ENCODE measurements at regions not wholly inside any gene's neighbourhood (a gene's known extent, or its start where the extent isn't known, plus 50 kb on each side); places are given as distances from the start of the nearest gene placed in this dataset.
"Not testable (repeated sequence)": the region's sequence is repeated elsewhere in the genome, so short reads cannot be mapped to it uniquely, and the experiment has no call there.

GRCh38 chr1:221256773-221257172 is 377.5 kb downstream of the HLX start:
- DNase-seq (ENCODE audit: low read depth, low spot score) (no peak), FAIRE-seq (no peak)

GRCh38 chr1:221257548-221257947 is 378.3 kb downstream of the HLX start:
- DNase-seq (ENCODE audit: low read depth, low spot score); H3K9me3 ChIP-seq (replicated peaks; ENCODE audit: control insufficient read depth, insufficient read depth, low read length); H4K20me1 ChIP-seq (replicated peaks; ENCODE audit: control insufficient read depth, extremely low read depth, insufficient read depth, low read length); dilution Hi-C loops (cut with MboI; ENCODE audit: extremely low pct_ligation_motif_present, low sequenced_read_pairs); H3K9me1 ChIP-seq (replicated peaks; ENCODE audit: control insufficient read depth, extremely low read depth, insufficient read depth, low read length); intact Hi-C loops (cut with micrococcal nuclease); H3K27ac ChIP-seq (ENCODE audit: insufficient read depth, low read depth, low read length); BruUV-seq (replicated peaks); POLR2A ChIA-PET; H3K4me2 ChIP-seq (ENCODE audit: insufficient read depth, low read length); H3K4me3 ChIP-seq (replicated peaks in 1 of 3; ENCODE audit: insufficient read depth in 1 of 3, low read depth in 1 of 3, low read length in 3 of 3); H3K9ac ChIP-seq (replicated peaks; ENCODE audit: extremely low read depth, insufficient read depth, low read length); H3K27me3 ChIP-seq (ENCODE audit: control insufficient read depth in 2 of 2, insufficient read depth in 2 of 2, low read length in 2 of 2); H3K4me1 ChIP-seq (ENCODE audit: control insufficient read depth, extremely low read depth, insufficient read depth, low read length); H3K36me3 ChIP-seq (ENCODE audit: control insufficient read depth in 2 of 2, extremely low read depth in 1 of 2, insufficient read depth in 2 of 2, low read length in 2 of 2); H2AFZ ChIP-seq (ENCODE audit: low read depth, low read length); H3K79me2 ChIP-seq (ENCODE audit: control insufficient read depth, insufficient read depth, low read length); FAIRE-seq: not testable (repeated sequence)
- CTCF ChIA-PET: interaction anchor here (1.8 kb wide), 1 partner anchor 178 kb away, joined by 6 read pairs; no protein-coding TSS in a partner anchor

More at GRCh38 chr1:221256773-221257172, 377.5 kb downstream of the HLX start:
- POLR2A ChIA-PET: no interaction called here
- dilution Hi-C loops (cut with MboI; ENCODE audit: extremely low pct_ligation_motif_present, low sequenced_read_pairs): no loop called here
- Histone ChIP-seq H3K36me3 (ENCODE audit: control insufficient read depth in 2 of 2, extremely low read depth in 1 of 2, insufficient read depth in 2 of 2, low read length in 2 of 2) (no peaks in the 10 kb centered on the region), H2AFZ (ENCODE audit: low read depth, low read length) (no peak overlapping the region), H3K4me1 (ENCODE audit: control insufficient read depth, extremely low read depth, insufficient read depth, low read length) (no peaks in the 10 kb centered on the region), H3K9me1 (replicated peaks; ENCODE audit: control insufficient read depth, extremely low read depth, insufficient read depth, low read length) (no peaks in the 10 kb centered on the region), H3K27me3 (ENCODE audit: control insufficient read depth in 2 of 2, insufficient read depth in 2 of 2, low read length in 2 of 2) (no peaks in the 10 kb centered on the region), H3K9me3 (replicated peaks; ENCODE audit: control insufficient read depth, insufficient read depth, low read length) (no peaks in the 10 kb centered on the region), H3K27ac (ENCODE audit: insufficient read depth, low read depth, low read length) (no peak overlapping the region), H3K4me2 (ENCODE audit: insufficient read depth, low read length) (no peak overlapping the region), H3K9ac (replicated peaks; ENCODE audit: extremely low read depth, insufficient read depth, low read length) (no peak overlapping the region), H4K20me1 (replicated peaks; ENCODE audit: control insufficient read depth, extremely low read depth, insufficient read depth, low read length) (no peaks in the 10 kb centered on the region), H3K79me2 (ENCODE audit: control insufficient read depth, insufficient read depth, low read length) (no peaks in the 10 kb centered on the region), H3K4me3 (replicated peaks in 1 of 3; ENCODE audit: insufficient read depth in 1 of 3, low read depth in 1 of 3, low read length in 3 of 3) (no peak overlapping the region)
- TF ChIP-seq CTCF (IDR thresholded peaks at IDR 0.05; ENCODE audit: extremely low read depth in 1 of 2, insufficient read depth in 1 of 2, low read depth in 1 of 2, low read length in 2 of 2): no peak
- no peak for TF ChIP-seq FOS (IDR thresholded peaks at IDR 0.05; ENCODE audit: borderline replicate concordance, insufficient read depth, low read length)
- TF ChIP-seq MYC (IDR thresholded peaks at IDR 0.05; ENCODE audit: low read depth, low read length): no peak
- no peak for TF ChIP-seq GATA2 (IDR thresholded peaks at IDR 0.05; ENCODE audit: insufficient read depth, insufficient read length, low read depth, low read length)
- no peak for TF ChIP-seq POLR2A (IDR thresholded peaks at IDR 0.05; ENCODE audit: low read depth, low read length)
- no peak for TF ChIP-seq MAX (IDR thresholded peaks at IDR 0.05; ENCODE audit: insufficient read depth, insufficient read length)
- TF ChIP-seq EZH2 (IDR thresholded peaks at IDR 0.05; ENCODE audit: borderline replicate concordance, low read depth, low read length, severe bottlenecking): no peak
- TF ChIP-seq POLR2AphosphoS5 (IDR thresholded peaks at IDR 0.05; ENCODE audit: insufficient read depth, low read depth, low read length): no peak
- no peak for TF ChIP-seq JUN (IDR thresholded peaks at IDR 0.05; ENCODE audit: borderline replicate concordance, insufficient read depth, insufficient read length, low read depth)
- intact Hi-C loops (cut with micrococcal nuclease): no loop called here
- CTCF ChIA-PET: interaction anchor here (1.8 kb wide), 1 partner anchor 179 kb away, joined by 6 read pairs; no protein-coding TSS in a partner anchor
- BruUV-seq (replicated peaks): no TSS peak

GRCh38 chr1:221262677-221263076 is 383.4 kb downstream of the HLX start:
- DNase-seq (ENCODE audit: low read depth, low spot score); H3K4me3 ChIP-seq (replicated peaks in 1 of 3; ENCODE audit: insufficient read depth in 1 of 3, low read depth in 1 of 3, low read length in 3 of 3): not testable (repeated sequence)

More at GRCh38 chr1:221262677-221263076, 383.4 kb downstream of the HLX start:
- H3K9ac ChIP-seq (replicated peaks; ENCODE audit: extremely low read depth, insufficient read depth, low read length); H3K9me3 ChIP-seq (replicated peaks; ENCODE audit: control insufficient read depth, insufficient read depth, low read length); H4K20me1 ChIP-seq (replicated peaks; ENCODE audit: control insufficient read depth, extremely low read depth, insufficient read depth, low read length); H3K27ac ChIP-seq (ENCODE audit: insufficient read depth, low read depth, low read length); H3K4me2 ChIP-seq (ENCODE audit: insufficient read depth, low read length); POLR2A ChIA-PET; FAIRE-seq; H3K27me3 ChIP-seq (ENCODE audit: control insufficient read depth in 2 of 2, insufficient read depth in 2 of 2, low read length in 2 of 2); dilution Hi-C loops (cut with MboI; ENCODE audit: extremely low pct_ligation_motif_present, low sequenced_read_pairs); H3K36me3 ChIP-seq (ENCODE audit: control insufficient read depth in 2 of 2, extremely low read depth in 1 of 2, insufficient read depth in 2 of 2, low read length in 2 of 2); H3K9me1 ChIP-seq (replicated peaks; ENCODE audit: control insufficient read depth, extremely low read depth, insufficient read depth, low read length); H3K79me2 ChIP-seq (ENCODE audit: control insufficient read depth, insufficient read depth, low read length); H3K4me1 ChIP-seq (ENCODE audit: control insufficient read depth, extremely low read depth, insufficient read depth, low read length); H2AFZ ChIP-seq (ENCODE audit: low read depth, low read length); BruUV-seq (replicated peaks): not testable (repeated sequence)
- intact Hi-C loops (cut with micrococcal nuclease): loop anchor here (1.0 to 5.0 kb wide), 3 partner anchors 450 to 1193 kb away; partner anchors contain the start of gene DUSP10
- CTCF ChIA-PET: interaction anchor here (2.0 to 4.0 kb wide), 4 partner anchors 32 to 1193 kb away, joined by 5 to 206 read pairs (median 52); no protein-coding TSS in a partner anchor
